Stimulated activated CD8-positive, alpha-beta memory T cell treated with anti-CD3 and anti-CD28 coated beads, Interleukin-12 subunit alpha, Interleukin-12 subunit beta, amount 100 ng/mL, for 24 hours (primary cell): ENCODE measurements at regions not wholly inside any gene's neighbourhood (a gene's known extent, or its start where the extent isn't known, plus 50 kb on each side); places are given as distances from the start of the nearest gene placed in this dataset.
"Not testable (repeated sequence)": the region's sequence is repeated elsewhere in the genome, so short reads cannot be mapped to it uniquely, and the experiment has no call there.

ENCODE experiments used
- DNase-seq: peaks from one replicate; pipeline ENCODE4 v3.0.0-alpha.2; 2020; ENCODE audit errors: extremely low read depth

DNA sequence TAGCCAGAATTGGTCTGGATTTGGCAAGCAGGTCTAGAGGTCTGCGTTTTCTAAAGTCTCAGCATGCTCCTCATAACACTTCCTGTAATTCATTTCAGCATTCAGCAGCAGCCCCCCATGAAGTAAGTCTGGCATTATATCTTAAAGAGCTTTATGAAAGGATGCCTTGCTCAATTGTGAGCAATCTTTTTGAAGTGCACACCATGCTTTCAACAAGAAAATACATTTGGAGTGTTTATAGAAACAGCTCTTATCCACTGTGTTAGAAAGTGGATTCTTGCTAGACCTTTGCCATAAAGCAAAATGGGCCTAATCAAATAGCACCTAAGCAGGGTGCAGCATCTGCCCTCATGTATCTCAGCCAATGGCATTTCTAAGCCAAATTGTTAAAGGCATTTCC lies 378.0 kb upstream of the AKR1E2 start:
- no peak for DNase-seq

DNA sequence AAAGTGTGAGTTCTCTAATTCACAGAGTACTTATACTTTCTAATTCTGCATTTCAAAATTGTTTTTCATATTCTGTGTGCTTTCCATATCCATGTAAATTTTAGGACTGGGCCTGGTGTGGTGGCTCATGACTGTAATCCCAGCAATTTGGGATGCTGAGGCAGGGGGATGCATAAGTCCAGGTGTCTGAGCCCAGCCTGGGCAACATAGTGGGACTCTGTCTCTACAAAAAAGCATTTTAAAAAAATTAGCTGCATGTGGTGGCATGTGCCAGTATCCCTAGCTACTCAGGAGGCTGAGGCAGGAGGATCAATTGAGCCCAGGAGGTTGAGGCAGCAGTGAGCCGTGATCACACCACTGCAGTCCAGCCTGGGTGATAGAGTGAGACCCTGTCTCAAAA lies 382.6 kb upstream of the AKR1E2 start:
- DNase-seq = no peak

DNA sequence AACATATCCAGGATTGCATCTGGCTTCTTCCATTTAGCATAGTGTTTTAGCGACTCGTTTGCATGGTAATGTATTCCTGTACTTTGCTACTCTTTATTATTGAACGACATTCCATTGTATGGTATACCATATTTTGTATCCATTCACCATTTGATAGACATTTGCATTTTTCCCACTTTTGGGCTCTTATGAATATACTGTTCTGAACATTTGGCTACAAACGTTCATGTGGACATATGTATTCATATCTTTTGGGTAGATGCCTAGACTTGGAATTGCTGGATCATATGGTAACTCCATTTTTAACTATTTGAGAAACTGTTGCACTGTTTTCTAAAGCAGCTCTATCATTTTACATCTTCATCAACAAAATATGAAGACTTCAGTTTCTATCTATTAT lies 383.7 kb upstream of the AKR1E2 start:
- DNase-seq = no peak

DNA sequence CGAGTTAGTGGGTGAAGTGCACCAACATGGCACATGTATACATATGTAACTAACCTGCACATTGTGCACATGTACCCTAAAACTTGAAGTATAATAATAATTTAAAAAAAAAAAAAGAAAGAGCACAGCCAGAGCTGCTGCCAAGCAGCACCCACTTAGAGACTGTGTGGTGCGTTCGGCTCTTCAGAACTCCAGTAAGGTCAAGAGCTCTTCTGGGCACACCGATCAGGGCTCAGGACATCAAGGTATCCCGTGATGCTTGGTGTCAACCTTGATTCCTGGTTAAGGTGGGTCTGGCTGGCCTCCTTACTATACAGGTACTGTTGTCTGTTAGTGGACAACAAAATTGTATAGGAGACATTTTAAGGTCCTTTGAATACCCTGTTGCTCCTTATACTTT lies 385.7 kb upstream of the AKR1E2 start:
- no peak for DNase-seq

DNA sequence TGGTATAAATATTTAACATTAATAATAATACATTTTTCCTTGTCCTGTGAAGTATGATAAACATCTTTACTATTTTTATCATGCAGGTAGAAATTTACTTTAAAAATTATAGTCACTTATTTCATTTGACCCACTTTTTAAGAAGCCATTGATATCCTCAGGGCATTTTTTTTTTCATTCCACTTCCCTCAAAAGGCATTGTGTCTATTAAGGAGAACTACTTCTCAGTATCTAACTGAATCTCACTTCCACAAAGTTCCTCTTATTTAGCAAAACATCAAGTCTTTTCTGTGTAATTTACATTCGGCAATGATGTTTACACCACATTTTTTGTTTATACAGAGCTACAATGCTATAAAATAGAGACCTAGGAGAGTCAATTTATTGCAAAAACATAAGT lies 388.2 kb upstream of the AKR1E2 start:
- no peak for DNase-seq

DNA sequence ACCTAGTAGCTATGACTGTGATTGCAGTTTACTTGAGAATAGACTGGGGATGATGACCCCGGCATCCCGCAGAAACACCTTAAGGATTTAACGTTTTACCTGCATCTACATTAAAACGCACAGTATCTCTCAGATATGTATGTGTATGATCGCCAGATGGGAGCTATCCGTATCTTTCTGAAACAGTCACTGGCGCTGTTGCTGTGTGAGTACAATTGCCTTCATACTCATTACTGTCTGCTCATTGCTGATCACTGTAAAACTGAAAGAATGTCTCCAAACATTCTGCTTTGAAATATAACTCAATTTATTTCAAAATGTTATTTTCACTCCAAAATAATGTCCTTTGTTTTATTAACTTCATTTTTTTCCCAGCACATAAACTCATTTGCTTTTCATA lies 388.9 kb upstream of the AKR1E2 start:
- DNase-seq = no peak

DNA sequence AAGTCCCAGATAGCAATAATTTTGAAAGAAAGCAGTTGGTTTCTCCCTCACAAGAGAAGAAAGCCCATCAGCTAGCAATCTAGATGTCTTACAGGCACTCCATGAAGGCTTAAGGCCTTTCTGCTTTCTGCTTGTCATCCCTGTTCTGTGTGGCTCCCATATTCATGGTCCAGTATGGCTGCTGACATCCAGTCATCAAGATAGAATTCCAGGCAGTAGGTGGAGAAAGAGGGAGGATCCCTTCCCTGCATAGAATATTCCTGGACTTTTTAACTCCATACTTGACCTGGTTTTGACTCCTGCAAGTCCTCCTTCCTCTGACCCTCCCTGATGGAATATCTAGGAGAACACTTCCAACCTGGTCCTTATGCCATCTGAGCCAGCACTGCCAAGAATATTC lies 389.9 kb upstream of the AKR1E2 start:
- DNase-seq = no peak

DNA sequence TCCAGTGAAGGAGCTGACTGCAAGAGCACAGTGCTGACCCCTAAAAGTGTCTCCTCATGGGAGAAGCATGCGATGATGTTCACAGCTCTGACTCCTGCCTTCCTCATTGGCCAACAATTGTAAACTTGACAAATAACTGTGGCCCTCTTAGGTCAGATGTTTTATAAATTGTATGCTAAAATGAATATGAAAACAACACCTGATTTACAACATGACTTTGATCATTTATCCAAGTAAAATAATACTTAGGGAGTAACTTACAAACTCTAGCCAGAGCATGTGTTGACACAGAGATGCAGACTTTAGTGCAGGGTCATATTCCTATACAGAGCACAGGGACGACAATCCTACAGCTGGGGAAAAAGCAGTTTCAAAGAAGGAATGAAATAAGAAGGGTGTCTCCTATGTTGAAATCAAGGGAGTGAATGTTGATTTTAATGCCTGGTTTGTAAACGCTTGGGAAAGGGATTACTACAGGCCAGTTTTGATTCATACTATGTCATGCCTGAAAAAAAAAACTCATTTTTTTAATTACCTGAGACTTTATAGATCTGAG lies 391.4 kb upstream of the AKR1E2 start:
- DNase-seq = no peak

DNA sequence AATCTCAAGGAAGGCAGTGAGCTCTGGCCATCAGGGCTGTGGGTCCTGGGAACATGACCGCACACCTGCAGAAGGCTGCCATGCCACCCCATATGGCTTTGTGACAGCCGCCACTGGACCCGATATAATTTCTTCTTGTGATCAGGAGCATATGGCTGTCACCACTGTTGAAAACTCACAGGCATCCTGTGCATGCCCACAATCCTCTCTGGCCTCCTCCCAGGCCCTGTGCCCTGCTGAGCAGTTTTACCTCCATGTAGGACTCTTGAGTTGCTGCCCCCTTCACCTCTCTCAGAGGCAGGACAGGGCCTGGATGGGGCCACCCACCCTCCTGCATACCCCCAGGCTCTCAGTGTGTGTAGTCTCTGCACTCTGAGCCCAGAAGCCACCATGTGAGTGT lies 391.9 kb upstream of the AKR1E2 start:
- DNase-seq = no peak

DNA sequence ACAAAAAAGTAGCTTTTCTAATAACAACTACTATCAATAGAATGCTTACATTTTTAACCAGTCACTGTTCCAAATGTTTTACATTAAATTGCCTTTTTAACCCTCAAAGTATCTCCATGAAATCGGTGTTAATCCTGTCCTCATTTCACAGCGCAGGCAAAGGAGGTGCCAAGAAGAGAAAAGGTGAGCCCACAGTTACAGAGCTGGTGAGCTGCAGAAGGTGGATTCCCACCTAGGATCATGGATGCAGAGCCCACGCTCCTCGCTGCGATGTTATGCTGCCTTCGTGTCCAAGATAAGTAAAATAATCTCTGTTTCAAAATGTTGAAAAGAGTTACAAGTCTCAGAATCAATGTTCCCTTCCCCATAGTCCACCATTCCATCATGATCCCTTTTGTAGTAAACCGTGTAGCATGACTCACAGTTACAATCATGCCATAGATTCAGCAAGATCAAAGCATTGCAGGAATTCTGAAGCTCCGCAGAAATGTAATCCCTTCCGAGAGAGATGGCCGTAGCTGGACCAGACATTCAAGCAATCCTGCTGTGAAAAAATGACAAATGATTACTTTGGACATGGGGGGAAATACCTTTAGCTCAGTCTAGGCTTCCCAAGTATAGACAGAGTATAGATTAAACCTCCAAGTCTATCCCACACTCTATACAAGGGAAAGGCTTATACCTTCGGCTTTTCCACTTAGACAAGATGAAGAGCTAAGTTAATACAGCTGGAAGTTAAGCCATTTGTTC lies 394.7 kb upstream of the AKR1E2 start:
- no peak for DNase-seq

DNA sequence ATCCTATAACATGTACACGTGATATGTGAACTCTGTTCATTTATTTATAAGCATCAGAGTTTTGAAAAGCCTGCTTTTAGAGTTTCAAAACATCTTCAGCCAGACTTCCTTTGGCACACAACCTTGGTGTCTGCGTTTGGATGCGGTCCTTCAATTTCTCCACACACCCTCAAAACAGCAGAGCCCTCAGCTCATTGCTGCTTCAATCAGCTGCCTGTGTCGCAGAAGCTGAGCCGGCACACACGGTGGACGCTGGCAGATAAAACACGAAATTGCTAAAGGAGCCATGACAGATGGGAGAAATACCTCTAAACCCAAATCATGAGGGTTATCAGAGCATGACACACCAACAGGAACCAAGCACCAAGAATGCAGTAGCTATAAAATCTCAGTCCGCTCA lies 396.4 kb upstream of the AKR1E2 start:
- no peak for DNase-seq

DNA sequence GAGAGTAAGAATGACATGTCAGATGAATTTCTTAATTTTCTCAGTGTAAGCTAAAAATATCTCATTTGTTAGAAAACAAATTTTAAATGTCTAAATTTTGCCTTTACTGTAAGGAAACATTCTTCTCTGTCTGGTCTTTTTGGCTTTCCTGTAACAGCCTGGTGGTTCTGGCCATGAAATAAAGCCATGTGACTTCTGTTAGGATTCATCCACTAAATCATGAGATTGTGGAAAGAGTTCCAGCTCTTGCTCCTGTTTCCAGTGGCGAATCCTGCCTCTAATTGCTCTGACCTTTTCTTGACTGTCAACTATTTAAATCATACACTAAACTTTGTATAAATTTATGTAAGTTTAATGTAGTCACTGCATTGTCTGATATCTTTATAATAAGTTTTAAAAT lies 398.5 kb upstream of the AKR1E2 start:
- no peak for DNase-seq

DNA sequence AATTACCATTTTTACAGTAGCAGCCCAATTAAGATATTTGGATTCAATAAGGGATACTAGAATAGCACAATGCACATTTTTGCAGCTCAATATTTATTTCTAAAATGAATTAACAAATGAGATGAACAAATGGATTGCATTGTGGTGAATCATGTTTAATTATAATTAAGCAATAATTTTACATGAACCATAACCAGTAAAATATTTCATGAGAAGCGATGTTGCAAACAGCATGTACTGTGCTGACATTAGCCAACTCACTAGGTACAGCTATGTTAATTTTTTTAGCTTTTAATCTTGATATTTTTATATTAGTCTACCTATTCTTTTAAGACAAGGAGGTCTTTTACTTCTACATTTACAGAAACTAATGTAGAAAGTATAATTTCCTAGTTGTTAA lies 399.1 kb upstream of the AKR1E2 start:
- DNase-seq = no peak

DNA sequence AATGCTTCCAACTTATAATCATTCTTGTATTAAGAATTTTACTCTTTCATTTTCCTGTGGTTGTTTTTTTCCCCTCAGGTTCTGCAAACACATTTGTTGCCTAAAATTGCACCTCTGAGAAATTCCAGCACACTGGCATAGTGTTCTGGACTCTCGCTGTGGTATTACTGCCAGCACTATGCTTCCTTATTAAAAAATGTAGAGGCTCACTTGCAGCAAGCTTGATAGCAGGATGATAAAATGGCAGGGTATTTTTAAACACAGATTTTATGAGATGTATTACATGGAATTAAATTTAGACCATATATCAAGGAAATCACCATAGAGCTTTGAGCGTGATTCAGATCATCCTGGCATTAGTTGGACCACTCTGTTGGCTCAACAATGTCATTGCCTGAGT lies 416.7 kb upstream of the AKR1E2 start:
- DNase-seq = no peak

DNA sequence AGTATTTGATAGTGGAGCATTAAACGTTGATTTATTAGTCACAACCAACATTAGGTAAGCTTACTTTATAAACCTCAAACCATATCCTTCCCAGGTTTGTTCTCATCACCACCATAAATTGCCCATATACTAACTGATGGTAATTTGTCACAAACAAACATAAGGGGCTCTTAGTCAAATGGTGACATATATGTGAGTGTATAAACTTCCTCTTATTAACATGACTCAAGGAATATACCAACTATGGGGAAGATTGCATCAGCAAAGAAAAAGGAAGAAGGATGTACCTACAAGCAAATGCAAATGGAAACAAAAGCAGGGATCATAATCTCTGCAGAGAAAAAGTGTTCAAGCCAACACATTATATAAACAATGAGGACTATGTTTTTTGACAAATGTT lies 418.2 kb upstream of the AKR1E2 start:
- no peak for DNase-seq

DNA sequence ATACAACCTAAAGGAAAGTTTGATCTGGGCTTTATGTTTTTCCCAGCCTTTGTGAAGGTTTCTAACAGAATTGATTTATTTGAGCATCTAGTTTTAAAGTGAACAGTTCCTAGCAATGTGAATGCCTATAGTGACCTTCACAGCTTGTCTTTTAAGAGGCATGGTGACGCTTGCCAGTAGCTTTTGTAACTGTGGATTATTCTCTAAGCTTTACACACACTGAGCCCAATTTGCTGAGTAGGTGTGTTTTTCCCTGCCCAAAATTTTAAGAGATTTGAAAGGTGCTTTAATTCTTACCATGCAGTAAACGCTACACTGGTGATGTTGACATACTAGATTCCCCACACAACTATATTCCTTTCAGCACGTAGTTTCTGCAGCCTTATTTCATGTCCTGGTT lies 420.2 kb upstream of the AKR1E2 start:
- DNase-seq = no peak

DNA sequence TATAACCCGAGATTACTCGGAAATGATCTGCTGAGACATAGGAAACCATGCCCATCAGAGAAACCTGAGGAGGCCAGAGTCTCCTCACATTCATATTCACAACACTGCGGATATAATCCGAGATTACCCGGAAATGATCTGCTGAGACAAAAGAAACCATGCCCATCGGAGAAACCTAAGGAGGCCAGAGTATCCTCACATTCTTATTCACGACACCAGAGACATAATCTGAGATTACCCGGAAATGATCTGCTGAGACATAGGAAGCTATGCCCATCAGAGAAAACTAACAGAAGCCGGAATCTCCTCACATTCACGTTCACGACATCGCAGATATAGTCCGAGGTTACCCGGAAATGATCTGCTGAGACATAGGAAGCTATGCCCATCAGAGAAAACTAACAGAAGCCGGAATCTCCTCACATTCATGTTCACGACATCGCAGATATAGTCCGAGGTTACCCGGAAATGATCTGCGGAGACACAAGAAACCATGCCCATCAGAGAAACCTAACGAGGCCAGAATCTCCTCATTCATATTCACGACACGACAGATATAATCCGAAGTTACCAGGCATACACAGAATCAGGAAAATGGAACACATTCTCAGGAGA lies 422.3 kb upstream of the AKR1E2 start:
- no peak for DNase-seq

DNA sequence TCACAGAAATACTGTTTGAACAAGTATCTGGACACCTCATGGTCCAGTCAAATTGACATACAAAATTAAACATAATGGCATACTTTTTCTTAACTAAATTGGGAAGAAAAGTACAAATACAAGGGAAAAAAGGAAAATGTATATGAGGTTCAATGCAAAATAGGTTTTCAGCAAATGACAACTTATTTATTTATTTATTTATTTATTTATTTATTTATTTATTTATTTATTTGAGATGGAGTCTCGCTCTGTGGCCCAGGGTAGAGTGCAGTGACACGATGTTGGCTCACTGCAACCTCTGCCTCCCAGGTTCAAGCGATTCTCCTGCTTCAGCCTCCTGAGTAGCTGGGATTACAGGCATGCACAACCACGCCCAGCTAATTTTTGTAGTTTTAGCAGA lies 424.9 kb upstream of the AKR1E2 start:
- DNase-seq = not testable (repeated sequence)

DNA sequence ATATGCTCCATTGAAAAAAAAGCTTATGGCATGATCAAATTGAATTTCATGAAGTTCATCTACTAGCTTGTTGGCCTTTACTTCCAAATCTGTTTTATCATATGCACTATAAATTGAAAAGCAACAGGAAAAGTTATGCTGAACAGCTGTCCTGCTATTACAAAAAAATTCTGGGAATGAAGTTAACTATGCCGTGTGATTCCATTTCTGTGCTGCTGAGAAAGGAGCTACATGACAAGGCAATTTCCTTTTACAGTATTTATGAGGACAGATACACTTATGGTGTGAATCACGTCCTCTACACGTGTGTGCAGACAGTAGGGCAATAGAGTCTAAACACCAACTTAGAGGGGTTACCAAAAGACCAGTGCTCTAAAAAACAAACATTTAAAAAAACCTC lies 426.5 kb upstream of the AKR1E2 start:
- no peak for DNase-seq

DNA sequence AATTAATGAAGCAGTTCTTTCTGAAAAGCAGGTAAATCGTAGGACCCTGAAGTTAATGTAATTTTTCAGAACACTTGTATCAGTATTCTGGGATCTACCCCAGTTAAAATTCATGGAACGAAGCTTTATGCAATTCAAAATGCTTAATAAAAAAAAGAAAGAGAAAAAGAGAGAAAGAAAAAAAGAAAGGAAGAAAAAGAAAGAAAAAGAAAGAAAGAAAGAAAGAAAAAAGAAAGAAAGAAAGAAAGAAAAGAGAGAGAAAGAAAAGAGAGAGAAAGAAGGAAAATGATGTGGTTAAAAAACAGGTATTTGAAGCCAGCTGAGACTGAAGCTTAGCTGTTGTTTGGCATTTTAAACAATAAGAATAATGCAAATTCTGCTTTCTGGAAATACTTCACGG lies 427.4 kb upstream of the AKR1E2 start:
- DNase-seq = no peak

DNA sequence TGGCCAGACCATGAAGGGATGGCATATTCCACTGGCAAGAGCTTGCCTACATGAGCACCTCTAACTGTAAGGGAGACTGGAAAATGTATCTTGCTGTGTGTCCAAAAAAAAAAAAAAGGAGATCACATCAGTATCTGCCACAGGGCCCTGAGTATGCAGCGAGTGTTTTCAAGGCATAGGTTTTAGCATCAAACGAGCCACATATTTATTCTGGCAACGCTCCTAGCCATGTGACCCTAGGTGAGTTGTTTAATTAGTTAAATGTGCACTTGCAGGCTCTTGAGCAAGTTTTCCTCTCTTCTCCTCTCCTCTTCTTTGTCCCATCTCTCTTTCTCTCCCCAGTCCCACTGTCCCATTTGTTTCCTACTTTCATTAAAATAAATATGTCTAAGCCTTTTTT lies 428.7 kb upstream of the AKR1E2 start:
- no peak for DNase-seq

DNA sequence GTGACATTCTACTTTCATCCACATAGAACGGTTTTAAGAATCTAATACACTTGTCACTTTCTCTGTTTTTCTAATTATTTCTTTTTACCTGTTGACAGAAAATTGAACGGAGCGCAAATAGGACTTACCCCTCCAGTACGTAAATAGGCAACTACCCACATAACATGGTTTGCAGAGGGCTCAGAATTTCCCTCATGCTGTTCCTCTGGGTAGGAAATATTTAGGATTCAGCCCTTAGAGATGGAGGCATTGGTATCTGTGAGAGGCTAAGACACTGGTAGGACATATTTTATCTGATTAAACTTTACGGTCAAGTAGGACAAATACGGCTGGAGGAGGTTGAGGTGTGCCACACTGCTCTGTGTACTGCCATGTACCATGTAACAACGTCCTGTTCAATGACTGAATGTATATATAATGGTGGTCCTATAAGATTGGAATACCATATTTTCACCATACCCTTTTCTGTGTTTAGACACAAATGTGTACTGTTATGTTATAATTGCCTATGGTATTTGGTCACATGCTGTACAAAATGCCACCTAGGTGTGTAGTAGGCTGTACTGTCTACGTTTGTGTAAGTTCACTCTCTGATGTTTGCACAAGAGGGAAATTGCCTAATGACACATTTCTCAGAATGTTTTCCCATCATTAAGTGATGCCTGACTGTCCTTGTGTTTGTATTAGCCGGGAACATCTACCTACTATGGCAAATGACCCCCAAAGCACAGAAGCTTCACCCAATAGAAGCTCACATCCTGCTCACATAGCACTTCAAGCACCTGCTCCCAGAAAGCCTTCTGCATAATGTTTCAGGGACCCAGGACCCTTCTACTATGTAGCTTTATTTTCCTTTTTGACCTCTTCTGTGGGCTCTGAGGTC lies 429.4 kb upstream of the AKR1E2 start:
- DNase-seq = no peak

DNA sequence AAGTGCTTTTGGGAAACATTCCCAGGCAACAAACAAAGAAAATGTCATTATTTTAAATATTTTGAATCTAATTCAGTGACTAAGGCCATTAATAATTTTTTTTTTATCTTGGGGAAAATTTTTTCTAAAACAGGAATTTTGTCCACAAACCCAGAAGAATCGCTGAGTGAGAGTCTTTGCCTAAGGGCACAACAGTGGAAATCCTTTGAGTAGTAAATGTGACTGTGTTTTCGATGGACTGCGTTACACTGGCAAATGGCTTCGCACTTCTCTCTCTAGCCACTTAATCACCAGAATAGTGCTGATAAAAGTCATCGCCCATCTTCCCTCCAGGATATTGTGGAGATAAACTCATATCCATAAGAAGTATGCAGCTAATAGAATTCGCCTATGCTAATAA lies 430.3 kb upstream of the AKR1E2 start:
- no peak for DNase-seq
